ENCODE measurements at regions not wholly inside any gene's neighbourhood (a gene's known extent, or its start where the extent isn't known, plus 50 kb on each side); places are given as distances from the start of the nearest gene placed in this dataset.

DNA sequence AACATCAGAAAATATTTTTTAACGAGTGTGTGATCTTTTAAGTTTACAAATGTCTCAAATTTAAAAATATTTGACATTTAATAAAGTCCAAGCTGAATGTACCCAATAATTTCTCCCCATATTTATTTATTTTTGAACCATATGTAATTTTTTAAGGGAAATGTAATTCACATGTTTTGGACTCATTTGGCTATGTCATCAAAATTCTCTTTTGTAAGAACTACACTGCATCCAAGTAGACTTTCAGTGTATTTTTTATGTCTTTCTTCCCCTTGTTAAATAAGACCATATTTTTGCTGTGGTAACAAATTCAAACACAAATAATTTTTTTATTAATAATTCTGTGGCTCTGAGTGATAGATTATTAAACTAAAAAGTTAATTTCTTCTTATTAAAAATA, 365.2 kb downstream of the CD109 start:
- no peak for DNase-seq (ENCODE audit: low spot score)
- no peak for TF ChIP-seq CTCF (conservative IDR thresholded peaks at IDR 0.05; ENCODE audit: low read depth)
- CTCF ChIA-PET = no interaction called here
- POLR2A ChIA-PET (ENCODE audit: low non-redundant PET) = no interaction called here
- H3K27ac ChIP-seq = no peak overlapping the region

GRCh38 chr6:74060354-74060753, 364.4 kb downstream of the CD109 start:
- ChIA-PET POLR2A (ENCODE audit: low non-redundant PET) (no interaction called here), CTCF (no interaction called here)
- no peak overlapping the region for H3K27ac ChIP-seq
- no peak for DNase-seq (ENCODE audit: low spot score)
- TF ChIP-seq CTCF (conservative IDR thresholded peaks at IDR 0.05; ENCODE audit: low read depth) = no peak

- H3K27ac ChIP-seq = no peak overlapping the region
- no peak for DNase-seq (ENCODE audit: low spot score)
- TF ChIP-seq CTCF (conservative IDR thresholded peaks at IDR 0.05; ENCODE audit: low read depth) = no peak
- ChIA-PET CTCF (no interaction called here), POLR2A (ENCODE audit: low non-redundant PET) (no interaction called here)
Measured at GRCh38 chr6:74058606-74059005, 362.6 kb downstream of the CD109 start.

DNA sequence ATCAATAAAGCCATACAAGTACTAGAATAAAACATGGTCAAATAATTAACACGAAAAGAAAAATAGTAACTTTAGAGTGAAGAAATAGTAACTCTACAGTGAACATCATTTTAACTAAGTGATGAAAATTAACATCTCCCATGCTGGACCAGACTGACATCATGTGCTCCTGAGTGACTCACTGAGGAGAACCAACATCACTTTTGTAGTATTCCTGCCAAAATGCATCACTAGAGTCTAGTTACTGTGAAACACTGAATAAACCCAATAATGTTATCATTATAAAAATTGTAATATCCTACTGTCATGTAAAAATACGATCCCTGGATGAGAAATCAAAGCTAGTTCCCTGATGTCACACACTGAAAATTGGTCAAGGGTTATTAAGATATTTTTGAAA, 361.3 kb downstream of the CD109 start:
- POLR2A ChIA-PET (ENCODE audit: low non-redundant PET) = no interaction called here
- DNase-seq (ENCODE audit: low spot score) = no peak
- CTCF ChIA-PET = interaction anchor here (0.6 kb wide), 1 partner anchor 34 kb away, joined by 7 read pairs; no protein-coding TSS in a partner anchor

GRCh38 chr6:74054190-74054589, 358.2 kb downstream of the CD109 start:
- CTCF ChIA-PET = no interaction called here
- no peak for TF ChIP-seq CTCF (conservative IDR thresholded peaks at IDR 0.05; ENCODE audit: low read depth)
- POLR2A ChIA-PET (ENCODE audit: low non-redundant PET) = no interaction called here
- no peak overlapping the region for H3K27ac ChIP-seq
- DNase-seq (ENCODE audit: low spot score) = no peak

More for the DNA sequence above, 361.3 kb downstream of the CD109 start:
- H3K27ac ChIP-seq = no peak overlapping the region
- TF ChIP-seq CTCF (conservative IDR thresholded peaks at IDR 0.05; ENCODE audit: low read depth) = no peak

DNA sequence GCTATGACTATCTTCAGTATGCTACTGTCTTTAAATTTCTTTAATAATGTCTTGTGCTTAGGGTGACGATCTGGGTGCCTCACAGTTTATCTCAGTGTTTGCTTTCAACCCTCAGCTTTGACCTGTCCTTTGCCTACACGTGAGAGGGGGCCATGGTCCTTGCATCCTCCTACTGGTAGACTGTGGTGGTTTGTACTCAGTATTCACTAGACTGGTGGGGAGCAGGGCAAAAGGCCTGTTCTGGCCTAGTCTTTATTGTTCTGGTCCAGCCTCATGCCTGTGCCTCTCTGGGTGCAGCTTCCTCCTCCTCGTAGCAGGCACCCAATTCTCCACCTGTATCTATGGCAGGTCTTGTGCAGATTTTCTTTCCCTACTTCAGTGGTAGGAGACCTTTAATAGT, 354.9 kb downstream of the CD109 start:
- H3K27ac ChIP-seq = no peak overlapping the region
- CTCF ChIA-PET = interaction anchor here (0.6 kb wide), 2 partner anchors 14 to 281 kb away, joined by 4 to 8 read pairs; no protein-coding TSS in a partner anchor

More for the DNA sequence above, 354.9 kb downstream of the CD109 start:
- no peak for TF ChIP-seq CTCF (conservative IDR thresholded peaks at IDR 0.05; ENCODE audit: low read depth)
- DNase-seq (ENCODE audit: low spot score) = no peak
- POLR2A ChIA-PET (ENCODE audit: low non-redundant PET) = no interaction called here
